Kidney (tissue), 13 donors: ENCODE measurements at regions not wholly inside any gene's neighbourhood (a gene's known extent, or its start where the extent isn't known, plus 50 kb on each side); places are given as distances from the start of the nearest gene placed in this dataset.
"Not testable (repeated sequence)": the region's sequence is repeated elsewhere in the genome, so short reads cannot be mapped to it uniquely, and the experiment has no call there.

Source experiments
- DNase-seq, 5 donors: peaks; one replicate each; pipeline ENCODE4 v3.0.0-alpha.2; 2013 to 2020
- FAIRE-seq: peaks from 2 replicates; lab custom pipeline; 2012; peaks lifted over from hg19 to GRCh38; lab: Jason Lieb, UNC
- H3K27ac ChIP-seq, 2 donors: one replicate each; pipeline ENCODE4 v1.7.0; 2013; ENCODE audit warnings: low read depth in 2 of 2, low read length in 2 of 2, inconsistent platforms in 1 of 2
- H3K27me3 ChIP-seq: one replicate; pipeline ENCODE4 v1.7.1; 2013; ENCODE audit warnings: low read length, inconsistent platforms; ENCODE audit not compliant: control insufficient read depth, insufficient read depth
- H3K36me3 ChIP-seq, 3 donors: one replicate each; pipeline versions ENCODE4 v1.7.0 to v1.7.1; 2013; ENCODE audit warnings: low read length in 3 of 3, control low read depth in 1 of 3, inconsistent platforms in 1 of 3; ENCODE audit not compliant: insufficient read depth in 3 of 3, control insufficient read depth in 2 of 3
- H3K4me1 ChIP-seq, 3 donors: one replicate each; pipeline versions ENCODE4 v1.7.0 to v1.7.1; 2013; ENCODE audit warnings: low read length in 3 of 3, inconsistent platforms in 1 of 3, low read depth in 1 of 3; ENCODE audit not compliant: control insufficient read depth in 2 of 3, insufficient read depth in 2 of 3
- H3K4me3 ChIP-seq, 3 donors: one replicate each; pipeline versions ENCODE4 v1.7.0 to v1.8.1; 2013; ENCODE audit warnings: low read length in 3 of 3, control low read depth in 1 of 3, inconsistent platforms in 1 of 3
- H3K9ac ChIP-seq, 3 donors: one replicate each; pipeline versions ENCODE4 v1.7.0 to v1.7.1; 2013; ENCODE audit warnings: low read length in 3 of 3, control low read depth in 1 of 3, inconsistent platforms in 1 of 3
- H3K9me3 ChIP-seq, 3 donors: one replicate each; pipeline versions ENCODE4 v1.7.0 to v1.7.1; 2013; ENCODE audit warnings: low read length in 3 of 3, control low read depth in 1 of 3, inconsistent platforms in 1 of 3; ENCODE audit not compliant: control insufficient read depth in 2 of 3, insufficient read depth in 1 of 3
- intact Hi-C: fragments of 100-400 bp; cut with DNase I; formaldehyde crosslinking; loops from one replicate; pipeline ENCODE4 v1.11.1; 2022
- TF ChIP-seq, protein P1 (sequence below): IDR thresholded peaks from 3 replicates; pipeline ENCODE4 v1.5.1; 2012; ENCODE audit warnings: mild to moderate bottlenecking, moderate library complexity, borderline replicate concordance; ENCODE audit not compliant: insufficient read depth; ENCODE audit errors: extremely low read depth
- donor health status: control.
- donor health status: control.
- donor health status: control.
- donor health status: control.
- donor health status: control.
- donor health status: DM: yes; HTN: yes; CAD: no.
- donor health status: Normal renal cell carcinoma (clear cell type).

DNA sequence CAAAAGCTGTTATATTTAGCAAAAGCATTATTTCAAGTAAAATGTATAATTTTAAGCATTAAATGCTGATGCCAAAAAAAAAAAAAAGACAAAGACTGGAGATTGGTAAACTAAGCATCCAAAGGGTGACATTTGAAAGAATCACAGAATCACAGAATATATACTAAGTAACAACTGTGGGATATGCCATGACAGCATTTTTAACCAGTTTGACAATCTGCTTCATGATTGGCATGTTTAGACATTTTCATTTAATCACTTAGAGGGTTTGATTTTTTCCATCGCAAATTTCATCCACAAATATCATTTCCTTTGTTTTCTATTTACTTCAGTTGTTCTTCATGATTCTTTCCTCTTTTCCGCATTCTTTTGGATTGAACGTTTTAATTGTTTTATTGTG lies 66.9 kb upstream of the TMEM18 start:
- intact Hi-C loops: no loop called here
- DNase-seq (no peak), FAIRE-seq (no peak)
- no peaks in the 10 kb centered on the region for H3K4me1 ChIP-seq
- peaks cover 6% of the 10 kb centered on the region for H3K27me3 ChIP-seq
- no peak overlapping the region for H3K9ac ChIP-seq
- no peaks in the 10 kb centered on the region for H3K9me3 ChIP-seq
- TF ChIP-seq, protein P1, sequence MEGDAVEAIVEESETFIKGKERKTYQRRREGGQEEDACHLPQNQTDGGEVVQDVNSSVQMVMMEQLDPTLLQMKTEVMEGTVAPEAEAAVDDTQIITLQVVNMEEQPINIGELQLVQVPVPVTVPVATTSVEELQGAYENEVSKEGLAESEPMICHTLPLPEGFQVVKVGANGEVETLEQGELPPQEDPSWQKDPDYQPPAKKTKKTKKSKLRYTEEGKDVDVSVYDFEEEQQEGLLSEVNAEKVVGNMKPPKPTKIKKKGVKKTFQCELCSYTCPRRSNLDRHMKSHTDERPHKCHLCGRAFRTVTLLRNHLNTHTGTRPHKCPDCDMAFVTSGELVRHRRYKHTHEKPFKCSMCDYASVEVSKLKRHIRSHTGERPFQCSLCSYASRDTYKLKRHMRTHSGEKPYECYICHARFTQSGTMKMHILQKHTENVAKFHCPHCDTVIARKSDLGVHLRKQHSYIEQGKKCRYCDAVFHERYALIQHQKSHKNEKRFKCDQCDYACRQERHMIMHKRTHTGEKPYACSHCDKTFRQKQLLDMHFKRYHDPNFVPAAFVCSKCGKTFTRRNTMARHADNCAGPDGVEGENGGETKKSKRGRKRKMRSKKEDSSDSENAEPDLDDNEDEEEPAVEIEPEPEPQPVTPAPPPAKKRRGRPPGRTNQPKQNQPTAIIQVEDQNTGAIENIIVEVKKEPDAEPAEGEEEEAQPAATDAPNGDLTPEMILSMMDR: no peak
- H3K27ac ChIP-seq: no peak overlapping the region
- no peaks in the 10 kb centered on the region for H3K36me3 ChIP-seq
- no peak overlapping the region for H3K4me3 ChIP-seq

DNA sequence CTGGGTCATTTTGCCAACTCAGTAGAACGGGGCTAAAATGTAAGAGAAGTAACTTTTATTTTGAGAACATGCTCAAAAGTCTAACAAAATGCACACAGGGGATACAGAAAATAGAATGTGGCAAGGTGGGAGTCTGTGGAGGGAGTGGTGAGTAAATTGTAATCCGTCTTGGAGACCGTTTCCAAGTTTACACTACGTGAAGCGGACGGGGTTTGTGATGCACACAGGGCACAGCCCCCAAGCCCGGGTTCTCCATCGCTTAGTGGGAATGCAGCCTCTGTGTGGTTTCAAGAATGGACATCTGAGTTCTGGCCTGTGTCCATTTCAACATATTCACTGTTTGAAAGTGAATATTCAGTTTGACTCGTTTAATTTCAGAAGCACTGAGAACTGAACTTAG lies 65.0 kb upstream of the TMEM18 start:
- peak overlapping the region in 1 of 3 donors; percentile 1 for H3K4me3 ChIP-seq
- FAIRE-seq (no peak), DNase-seq (peak in 2 of 5 donors; percentile 56 to 71)
- intact Hi-C loops: no loop called here
- H3K36me3 ChIP-seq: no peaks in the 10 kb centered on the region
- no peak overlapping the region for H3K9ac ChIP-seq
- TF ChIP-seq, protein P1: no peak
- peak overlapping the region in 1 of 2 donors; percentile 34 for H3K27ac ChIP-seq
- peaks cover 6% of the 10 kb centered on the region for H3K27me3 ChIP-seq
- H3K4me1 ChIP-seq: no peaks in the 10 kb centered on the region
- no peaks in the 10 kb centered on the region for H3K9me3 ChIP-seq

DNA sequence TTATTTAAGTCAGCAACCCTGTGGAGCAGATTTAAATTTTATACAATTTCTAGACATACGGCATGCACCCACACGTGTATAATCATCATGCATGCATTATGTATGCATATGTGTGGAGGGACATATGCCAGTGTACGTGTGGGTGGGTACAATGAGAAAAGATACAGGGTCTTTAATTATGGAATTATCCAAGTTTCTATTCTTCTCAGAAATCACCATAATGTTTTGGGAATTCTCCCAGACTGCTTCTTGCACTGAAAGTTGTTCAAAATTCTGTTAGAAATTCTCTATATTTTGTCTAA lies 63.9 kb upstream of the TMEM18 start:
- peak overlapping the region in 2 of 3 donors; percentile 56 to 63 for H3K4me3 ChIP-seq
- TF ChIP-seq, protein P1: no peak
- intact Hi-C loops: no loop called here

DNA sequence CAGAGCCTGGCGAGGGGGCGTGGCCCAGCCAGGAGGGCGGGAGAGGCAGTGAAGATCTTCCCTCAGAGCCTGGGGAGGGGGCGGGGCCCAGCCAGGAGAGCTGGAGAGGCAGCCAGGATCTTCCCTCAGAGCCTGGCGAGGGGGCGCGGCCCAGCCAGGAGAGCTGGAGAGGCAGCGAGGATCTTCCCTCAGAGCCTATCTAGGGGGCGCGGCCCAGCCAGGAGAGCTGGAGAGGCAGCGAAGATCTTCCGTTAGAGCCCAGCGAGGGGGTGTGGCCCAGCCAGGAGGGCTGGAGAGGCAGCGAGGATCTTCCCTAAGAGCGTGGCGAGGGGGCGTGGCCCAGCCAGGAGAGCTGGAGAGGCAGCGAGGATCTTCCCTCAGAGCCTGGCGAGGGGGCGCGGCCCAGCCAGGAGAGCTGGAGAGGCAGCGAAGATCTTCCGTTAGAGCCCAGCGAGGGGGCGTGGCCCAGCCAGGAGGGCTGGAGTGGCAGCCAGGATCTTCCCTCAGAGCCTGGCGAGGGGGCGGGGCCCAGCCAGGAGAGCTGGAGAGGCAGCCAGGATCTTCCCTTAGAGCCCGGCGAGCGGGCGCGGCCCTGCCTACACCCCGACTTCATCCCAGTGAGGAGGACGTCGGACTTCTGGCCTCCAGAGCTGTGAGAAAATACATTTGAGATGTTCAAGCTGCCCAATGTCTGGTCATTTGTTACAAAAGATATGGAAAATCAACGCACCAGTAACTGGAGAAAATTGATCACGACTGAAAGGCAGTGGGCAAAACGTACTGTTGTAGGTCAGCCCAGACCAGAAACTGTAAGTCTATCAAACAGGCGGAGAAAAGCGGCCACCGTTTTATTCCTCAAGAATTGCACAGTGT lies 63.4 kb upstream of the TMEM18 start:
- Histone ChIP-seq H3K9ac (peak overlapping the region in 1 of 3 donors; percentile 30), H3K27ac (peak overlapping the region in 1 of 2 donors; percentile 44), H3K4me3 (peak overlapping the region in 2 of 3 donors; percentile 56 to 63)
- DNase-seq (peak; percentile 93 to 99 (median 96)), FAIRE-seq (peak; percentile 83)
- H3K9me3 ChIP-seq, H3K4me1 ChIP-seq, intact Hi-C loops, H3K27me3 ChIP-seq, H3K36me3 ChIP-seq: not testable (repeated sequence)

More for the DNA sequence above, 63.9 kb upstream of the TMEM18 start:
- Histone ChIP-seq H3K27me3 (peaks cover 6% of the 10 kb centered on the region), H3K9me3 (no peaks in the 10 kb centered on the region), H3K9ac (peak overlapping the region in 1 of 3 donors; percentile 30), H3K4me1 (no peaks in the 10 kb centered on the region), H3K27ac (no peak overlapping the region), H3K36me3 (no peaks in the 10 kb centered on the region)
- DNase-seq (no peak), FAIRE-seq (no peak)

DNA sequence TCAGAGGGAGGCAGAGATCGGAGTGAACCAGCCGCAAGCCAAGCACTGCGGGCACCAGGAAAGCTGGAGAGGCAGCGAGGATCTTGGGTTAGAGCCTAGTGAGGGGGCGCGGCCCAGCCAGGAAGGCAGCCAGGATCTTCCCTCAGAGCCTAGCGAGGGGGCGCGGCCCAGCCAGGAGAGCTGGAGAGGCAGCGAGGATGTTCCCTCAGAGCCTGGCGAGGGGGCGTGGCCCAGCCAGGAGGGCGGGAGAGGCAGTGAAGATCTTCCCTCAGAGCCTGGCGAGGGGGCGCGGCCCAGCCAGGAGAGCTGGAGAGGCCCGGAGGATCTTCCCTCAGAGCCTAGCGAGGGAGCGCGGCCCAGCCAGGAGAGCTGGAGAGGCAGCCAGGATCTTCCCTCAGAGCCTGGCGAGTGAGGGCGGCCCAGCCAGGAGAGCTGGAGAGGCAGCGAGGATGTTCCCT lies 62.7 kb upstream of the TMEM18 start:
- H3K36me3 ChIP-seq, H3K4me1 ChIP-seq, FAIRE-seq, intact Hi-C loops, H3K9me3 ChIP-seq, H3K9ac ChIP-seq, H3K27me3 ChIP-seq: not testable (repeated sequence)
- DNase-seq: peak in 3 of 5 donors; percentile 88 to 98 (median 94)
- Histone ChIP-seq H3K4me3 (peak overlapping the region in 2 of 3 donors; percentile 33 to 63), H3K27ac (peak overlapping the region in 1 of 2 donors; percentile 26)
